DOHH2 (cell line): ENCODE measurements at regions not wholly inside any gene's neighbourhood (a gene's known extent, or its start where the extent isn't known, plus 50 kb on each side); places are given as distances from the start of the nearest gene placed in this dataset.

ENCODE experiments used
- H3F3A ChIP-seq: fragments of 200-600 bp; sonication (generic), shearing (Covaris generic); 2 replicates; pipeline ENCODE4 v1.6.0; 2016; ENCODE audit warnings: antibody characterized with exemption, mild to moderate bottlenecking; ENCODE audit not compliant: control insufficient read depth, insufficient read depth
- H3K27ac ChIP-seq: fragments of 200-600 bp; sonication (generic); 2 replicates; pipeline ENCODE4 v1.5.1; 2014; ENCODE audit warnings: low read depth, mild to moderate bottlenecking, low read length, moderate library complexity
- H3K27me3 ChIP-seq: fragments of 200-600 bp; sonication (generic); 2 replicates; pipeline ENCODE4 v1.6.1; 2014; ENCODE audit warnings: mild to moderate bottlenecking, low read length, mixed read lengths; ENCODE audit not compliant: control insufficient read depth
- H3K36me3 ChIP-seq: fragments of 200-600 bp; sonication (generic); 2 replicates; pipeline ENCODE4 v1.6.1; 2014; ENCODE audit warnings: mild to moderate bottlenecking, low read length, moderate library complexity, mixed read lengths; ENCODE audit not compliant: control insufficient read depth
- H3K4me1 ChIP-seq: fragments of 200-600 bp; sonication (generic); 2 replicates; pipeline ENCODE4 v1.6.1; 2014; ENCODE audit warnings: mild to moderate bottlenecking, low read length, mixed read lengths; ENCODE audit not compliant: control insufficient read depth
- H3K4me2 ChIP-seq: fragments of 200-600 bp; sonication (generic); 2 replicates; pipeline ENCODE4 v1.6.0; 2014; ENCODE audit warnings: mild to moderate bottlenecking, low read length, moderate library complexity
- H3K4me3 ChIP-seq: fragments of 200-600 bp; sonication (generic); 2 replicates; pipeline ENCODE4 v1.5.1; 2014; ENCODE audit warnings: mild to moderate bottlenecking, low read length, mixed read lengths
- H3K79me2 ChIP-seq: fragments of 200-600 bp; sonication (generic); 2 replicates; pipeline ENCODE4 v1.6.1; 2014; ENCODE audit warnings: mild to moderate bottlenecking, low read length, mixed read lengths; ENCODE audit not compliant: control insufficient read depth
- H3K9me2 ChIP-seq: fragments of 200-600 bp; sonication (generic); replicated peaks from 2 replicates; pipeline ENCODE4 v1.6.1; 2014; ENCODE audit warnings: mild to moderate bottlenecking, low read length, mixed read lengths; ENCODE audit not compliant: control insufficient read depth
- H3K9me3 ChIP-seq: fragments of 200-600 bp; sonication (generic); 2 replicates; pipeline ENCODE4 v1.6.1; 2014; ENCODE audit warnings: antibody characterized with exemption, low read length, mixed read lengths; ENCODE audit not compliant: control insufficient read depth, insufficient read depth
- H4K20me1 ChIP-seq: fragments of 200-600 bp; sonication (generic); 2 replicates; pipeline ENCODE4 v1.6.0; 2014; ENCODE audit warnings: low read depth, mild to moderate bottlenecking, antibody characterized with exemption, low read length, moderate library complexity; ENCODE audit not compliant: control insufficient read depth, insufficient read depth
- EZH2phosphoT487 ChIP-seq: fragments of 200-600 bp; sonication (generic); IDR thresholded peaks from 2 replicates; pipeline ENCODE4 v1.6.1; 2017; ENCODE audit warnings: borderline replicate concordance, mild to moderate bottlenecking, antibody characterized with exemption, low read length, moderate library complexity, mixed read lengths
- TF ChIP-seq, protein P1 (sequence below): fragments of 200-600 bp; sonication (generic); IDR thresholded peaks from one replicate; pipeline ENCODE4 v1.5.1; 2014; ENCODE audit warnings: antibody characterized with exemption, mild to moderate bottlenecking, low read depth, low read length; ENCODE audit not compliant: poor library complexity, severe bottlenecking

DNA sequence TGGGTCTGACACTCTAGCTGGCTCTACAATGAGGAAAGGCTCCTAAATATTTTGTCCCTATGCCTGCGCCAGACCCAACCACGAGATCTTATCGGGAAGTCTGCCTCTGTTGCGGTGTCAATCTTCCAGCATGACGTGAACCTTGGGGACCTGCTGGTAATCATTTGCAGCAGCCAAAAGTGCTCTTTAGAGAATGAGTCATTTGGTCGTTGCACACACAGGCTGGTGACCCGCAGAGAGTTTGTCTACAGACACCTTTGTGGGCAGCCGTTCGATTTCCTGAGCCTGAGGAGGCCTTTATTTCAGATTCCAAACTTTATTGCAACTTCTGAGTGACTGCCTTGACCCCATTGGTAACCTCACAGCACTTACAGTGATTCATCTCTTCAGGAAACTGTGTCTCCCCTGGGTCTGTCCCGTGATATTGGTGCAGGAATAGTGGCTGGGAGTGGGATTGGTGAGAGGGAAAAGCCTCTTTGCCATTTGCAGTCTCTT lies 326.1 kb downstream of the NSG2 start:
- Histone ChIP-seq H3K27ac (no peak overlapping the region), H3K9me2 (no peaks in the 10 kb centered on the region), H4K20me1 (no peaks in the 10 kb centered on the region), H3K79me2 (no peaks in the 10 kb centered on the region), H3K4me1 (peaks cover 5% of the 10 kb centered on the region), H3K36me3 (no peaks in the 10 kb centered on the region), H3F3A (no peaks in the 10 kb centered on the region), H3K4me2 (no peak overlapping the region), H3K9me3 (no peaks in the 10 kb centered on the region), H3K4me3 (no peak overlapping the region), H3K27me3 (no peaks in the 10 kb centered on the region)
- no peak for TF ChIP-seq EZH2phosphoT487
- TF ChIP-seq, protein P1, sequence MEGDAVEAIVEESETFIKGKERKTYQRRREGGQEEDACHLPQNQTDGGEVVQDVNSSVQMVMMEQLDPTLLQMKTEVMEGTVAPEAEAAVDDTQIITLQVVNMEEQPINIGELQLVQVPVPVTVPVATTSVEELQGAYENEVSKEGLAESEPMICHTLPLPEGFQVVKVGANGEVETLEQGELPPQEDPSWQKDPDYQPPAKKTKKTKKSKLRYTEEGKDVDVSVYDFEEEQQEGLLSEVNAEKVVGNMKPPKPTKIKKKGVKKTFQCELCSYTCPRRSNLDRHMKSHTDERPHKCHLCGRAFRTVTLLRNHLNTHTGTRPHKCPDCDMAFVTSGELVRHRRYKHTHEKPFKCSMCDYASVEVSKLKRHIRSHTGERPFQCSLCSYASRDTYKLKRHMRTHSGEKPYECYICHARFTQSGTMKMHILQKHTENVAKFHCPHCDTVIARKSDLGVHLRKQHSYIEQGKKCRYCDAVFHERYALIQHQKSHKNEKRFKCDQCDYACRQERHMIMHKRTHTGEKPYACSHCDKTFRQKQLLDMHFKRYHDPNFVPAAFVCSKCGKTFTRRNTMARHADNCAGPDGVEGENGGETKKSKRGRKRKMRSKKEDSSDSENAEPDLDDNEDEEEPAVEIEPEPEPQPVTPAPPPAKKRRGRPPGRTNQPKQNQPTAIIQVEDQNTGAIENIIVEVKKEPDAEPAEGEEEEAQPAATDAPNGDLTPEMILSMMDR: no peak

DNA sequence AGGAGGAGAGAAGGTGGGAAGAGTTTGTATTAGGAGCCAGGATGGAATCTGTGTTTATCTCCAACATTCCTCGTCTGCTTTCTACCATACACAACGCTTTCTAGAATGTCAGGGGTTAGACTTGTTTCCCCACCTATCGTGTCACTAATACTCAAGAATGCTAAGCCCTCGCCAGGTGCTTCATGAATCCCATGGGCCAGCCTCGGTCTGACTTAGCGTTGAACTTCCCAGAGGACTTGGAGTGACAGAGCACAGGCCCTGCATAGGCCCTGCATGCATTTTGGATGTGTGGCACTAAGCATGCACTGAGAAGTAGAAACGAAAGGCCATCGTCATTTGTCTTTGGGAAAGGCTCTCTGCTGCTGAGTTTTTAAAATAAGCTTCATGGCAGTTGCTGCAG lies 328.7 kb downstream of the NSG2 start:
- Histone ChIP-seq H3K79me2 (no peaks in the 10 kb centered on the region), H3K9me3 (no peaks in the 10 kb centered on the region), H3K4me3 (no peak overlapping the region), H3K4me1 (peaks cover 9% of the 10 kb centered on the region), H3K9me2 (no peaks in the 10 kb centered on the region), H4K20me1 (no peaks in the 10 kb centered on the region), H3K27ac (no peak overlapping the region), H3K27me3 (no peaks in the 10 kb centered on the region), H3K4me2 (no peak overlapping the region), H3F3A (no peaks in the 10 kb centered on the region), H3K36me3 (no peaks in the 10 kb centered on the region)
- TF ChIP-seq, protein P1: no peak
- TF ChIP-seq EZH2phosphoT487: no peak

DNA sequence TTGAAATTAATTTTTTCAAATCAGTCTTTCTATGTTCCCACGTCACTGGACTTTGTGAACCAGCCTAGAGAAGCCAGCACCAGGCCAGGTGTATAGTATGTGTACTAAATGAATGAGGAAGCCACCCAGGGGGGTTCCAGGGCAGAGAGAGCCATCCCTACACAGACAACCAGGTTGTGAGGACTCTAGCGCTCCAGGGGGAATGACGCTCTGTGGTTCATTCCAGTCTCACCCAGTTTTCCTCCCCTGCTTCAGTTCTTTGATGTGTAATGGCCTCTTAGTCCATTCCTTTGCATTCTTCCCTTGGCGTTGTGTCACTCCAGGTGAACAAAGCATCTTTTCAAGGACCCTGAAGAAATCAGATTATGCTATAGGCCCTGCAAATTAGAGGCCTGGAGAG lies 330.6 kb downstream of the NSG2 start:
- no peak overlapping the region for H3K4me2 ChIP-seq
- no peak overlapping the region for H3K27ac ChIP-seq
- H4K20me1 ChIP-seq: no peaks in the 10 kb centered on the region
- no peak for TF ChIP-seq EZH2phosphoT487
- TF ChIP-seq, protein P1: no peak
- no peaks in the 10 kb centered on the region for H3K27me3 ChIP-seq
- no peaks in the 10 kb centered on the region for H3F3A ChIP-seq
- no peaks in the 10 kb centered on the region for H3K79me2 ChIP-seq
- H3K4me3 ChIP-seq: no peak overlapping the region
- no peaks in the 10 kb centered on the region for H3K36me3 ChIP-seq
- H3K9me2 ChIP-seq: no peaks in the 10 kb centered on the region
- no peaks in the 10 kb centered on the region for H3K9me3 ChIP-seq
- peaks cover 9% of the 10 kb centered on the region for H3K4me1 ChIP-seq
